A673 (cell line): ENCODE measurements at regions not wholly inside any gene's neighbourhood (a gene's known extent, or its start where the extent isn't known, plus 50 kb on each side); places are given as distances from the start of the nearest gene placed in this dataset.

ENCODE experiments used
- BruUV-seq: library from RNA; stranded (reverse); fragments of 400-500 nt; replicated peaks from 2 replicates; lab custom pipeline; 2021; lab: Mats Ljungman, UMichigan
- CTCF ChIA-PET: fragments of 300-600 bp; sonication (Branson Sonifier 250); formaldehyde crosslinking; loops from one replicate; lab custom pipeline; 2022; ENCODE audit warnings: antibody characterized with exemption; lab: Charles Lee
- POLR2A ChIA-PET: fragments of 300-600 bp; sonication (Branson Sonifier 250); formaldehyde crosslinking; loops from one replicate; lab custom pipeline; 2022; ENCODE audit warnings: antibody characterized with exemption; ENCODE audit not compliant: low non-redundant PET; lab: Charles Lee
- DNase-seq: peaks from one replicate; pipeline ENCODE4 v3.0.0-alpha.2; 2015; ENCODE audit warnings: low spot score
- H3K27ac ChIP-seq: fragments of 200-600 bp; sonication (generic); 2 replicates; pipeline ENCODE4 v1.5.1; 2016; ENCODE audit warnings: mixed run types, low read depth, mild to moderate bottlenecking, mixed read lengths, antibody characterized with exemption, low read length; ENCODE audit not compliant: poor library complexity, severe bottlenecking
- H3K27me3 ChIP-seq: fragments of 200-600 bp; sonication (generic); replicated peaks from 2 replicates; pipeline ENCODE4 v1.6.1; 2017; ENCODE audit warnings: mixed run types, low read depth, mild to moderate bottlenecking, mixed read lengths, antibody characterized with exemption, low read length; ENCODE audit not compliant: insufficient read depth, poor library complexity
- H3K36me3 ChIP-seq: fragments of 200-600 bp; sonication (generic); 2 replicates; pipeline ENCODE4 v1.6.1; 2016; ENCODE audit warnings: mixed run types, mild to moderate bottlenecking, mixed read lengths, antibody characterized with exemption, low read length; ENCODE audit not compliant: insufficient read depth, poor library complexity, severe bottlenecking
- H3K4me1 ChIP-seq: fragments of 200-600 bp; sonication (generic); 2 replicates; pipeline ENCODE4 v1.6.1; 2017; ENCODE audit warnings: mixed run types, mild to moderate bottlenecking, mixed read lengths, antibody characterized with exemption, low read length; ENCODE audit not compliant: insufficient read depth, poor library complexity, severe bottlenecking
- H3K4me3 ChIP-seq: fragments of 200-600 bp; sonication (generic); 2 replicates; pipeline ENCODE4 v1.5.1; 2016; ENCODE audit warnings: low read depth, mixed run types, mild to moderate bottlenecking, mixed read lengths, low read length; ENCODE audit not compliant: poor library complexity, severe bottlenecking
- H3K9me3 ChIP-seq: fragments of 200-600 bp; sonication (generic); 2 replicates; pipeline ENCODE4 v1.6.1; 2016; ENCODE audit warnings: mixed run types, low read depth, mild to moderate bottlenecking, mixed read lengths, antibody characterized with exemption, low read length; ENCODE audit not compliant: poor library complexity, severe bottlenecking
- EZH2 ChIP-seq: fragments of 200-600 bp; sonication (generic); IDR thresholded peaks from 2 replicates; pipeline ENCODE4 v1.6.1; 2017; ENCODE audit warnings: borderline replicate concordance, low read depth, mild to moderate bottlenecking, mixed read lengths, antibody characterized with exemption, low read length; ENCODE audit not compliant: poor library complexity, severe bottlenecking
- intact Hi-C: fragments of 100-400 bp; cut with micrococcal nuclease; formaldehyde crosslinking; loops from one replicate; pipeline ENCODE4 v1.10.0; 2022; ENCODE audit not compliant: unreplicated experiment
- TF ChIP-seq, protein P1 (sequence below): fragments of 300-800, 200-600 bp; sonication (generic); conservative IDR thresholded peaks from 2 replicates; pipeline ENCODE4 v1.5.1; 2017; ENCODE audit warnings: low read depth, mild to moderate bottlenecking, antibody characterized with exemption, low read length, moderate library complexity, mixed read lengths

DNA sequence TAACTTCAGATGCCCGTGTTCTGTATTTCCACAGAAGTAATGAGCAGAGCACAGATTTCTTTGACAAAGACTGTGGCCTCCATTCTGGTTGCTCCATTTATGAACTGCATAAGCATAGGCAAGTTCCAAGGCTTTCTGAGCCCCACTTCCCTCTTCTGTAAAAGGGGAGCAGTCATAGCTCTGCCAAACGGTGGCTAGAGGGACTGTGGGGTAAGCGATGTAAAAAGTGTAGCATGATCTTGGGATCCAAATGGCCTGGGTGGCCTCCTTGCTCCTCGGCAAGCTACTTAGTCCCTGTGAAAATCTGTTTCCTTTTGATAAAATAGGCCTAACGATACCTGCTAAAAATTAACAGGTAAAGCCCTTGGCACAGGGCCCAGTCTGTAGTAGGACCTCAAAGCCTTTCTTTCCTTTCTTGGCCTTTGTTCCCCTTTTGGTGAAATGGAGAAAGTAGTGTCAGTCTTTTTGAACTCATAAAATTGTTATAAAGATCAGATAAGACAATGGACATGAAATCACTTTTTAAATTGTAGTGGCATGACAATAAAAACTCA is 646.6 kb downstream of the ACTL7B start:
- TF ChIP-seq, protein P1, sequence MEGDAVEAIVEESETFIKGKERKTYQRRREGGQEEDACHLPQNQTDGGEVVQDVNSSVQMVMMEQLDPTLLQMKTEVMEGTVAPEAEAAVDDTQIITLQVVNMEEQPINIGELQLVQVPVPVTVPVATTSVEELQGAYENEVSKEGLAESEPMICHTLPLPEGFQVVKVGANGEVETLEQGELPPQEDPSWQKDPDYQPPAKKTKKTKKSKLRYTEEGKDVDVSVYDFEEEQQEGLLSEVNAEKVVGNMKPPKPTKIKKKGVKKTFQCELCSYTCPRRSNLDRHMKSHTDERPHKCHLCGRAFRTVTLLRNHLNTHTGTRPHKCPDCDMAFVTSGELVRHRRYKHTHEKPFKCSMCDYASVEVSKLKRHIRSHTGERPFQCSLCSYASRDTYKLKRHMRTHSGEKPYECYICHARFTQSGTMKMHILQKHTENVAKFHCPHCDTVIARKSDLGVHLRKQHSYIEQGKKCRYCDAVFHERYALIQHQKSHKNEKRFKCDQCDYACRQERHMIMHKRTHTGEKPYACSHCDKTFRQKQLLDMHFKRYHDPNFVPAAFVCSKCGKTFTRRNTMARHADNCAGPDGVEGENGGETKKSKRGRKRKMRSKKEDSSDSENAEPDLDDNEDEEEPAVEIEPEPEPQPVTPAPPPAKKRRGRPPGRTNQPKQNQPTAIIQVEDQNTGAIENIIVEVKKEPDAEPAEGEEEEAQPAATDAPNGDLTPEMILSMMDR: no peak
- TF ChIP-seq EZH2: no peak
- no peak overlapping the region for H3K4me3 ChIP-seq
- H3K9me3 ChIP-seq: no peaks in the 10 kb centered on the region
- no peaks in the 10 kb centered on the region for H3K36me3 ChIP-seq
- H3K4me1 ChIP-seq: no peaks in the 10 kb centered on the region
- CTCF ChIA-PET: no interaction called here
- intact Hi-C loops: no loop called here
- no peak for DNase-seq
- no TSS peak for BruUV-seq
- no peaks in the 10 kb centered on the region for H3K27me3 ChIP-seq
- no peak overlapping the region for H3K27ac ChIP-seq
- POLR2A ChIA-PET: no interaction called here

DNA sequence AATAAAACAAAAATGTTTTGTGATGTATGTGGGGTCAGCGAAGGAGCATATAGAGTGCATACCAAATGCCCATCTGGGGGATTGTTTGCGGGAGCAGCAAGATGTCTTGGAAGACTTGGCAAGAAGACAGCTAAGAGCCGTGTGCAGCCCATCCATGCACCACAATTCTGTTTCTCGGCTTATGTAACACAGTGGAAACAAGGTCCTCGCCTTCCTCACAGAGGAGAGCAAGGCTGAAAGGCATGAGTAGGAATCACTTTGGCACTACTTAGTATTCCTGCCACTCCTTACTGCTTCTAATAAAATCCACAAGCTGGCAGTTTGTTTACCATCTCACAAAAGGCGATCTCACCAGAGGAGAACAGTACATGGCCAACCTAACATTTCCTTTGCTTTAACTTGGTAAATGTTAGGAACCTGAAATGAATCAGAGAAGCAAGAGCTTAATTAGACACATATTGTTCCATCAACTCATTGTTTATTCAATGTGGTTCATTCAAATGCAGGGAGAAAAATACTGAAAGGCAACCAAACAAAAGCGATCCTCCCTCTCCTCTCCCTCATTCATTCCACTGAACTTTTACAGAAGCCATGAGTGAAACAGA is 648.1 kb downstream of the ACTL7B start:
- no peaks in the 10 kb centered on the region for H3K27me3 ChIP-seq
- H3K4me1 ChIP-seq: no peaks in the 10 kb centered on the region
- H3K36me3 ChIP-seq: no peaks in the 10 kb centered on the region
- BruUV-seq: no TSS peak
- CTCF ChIA-PET: no interaction called here
- intact Hi-C loops: no loop called here
- H3K27ac ChIP-seq: no peak overlapping the region
- H3K9me3 ChIP-seq: peaks cover 9% of the 10 kb centered on the region
- no peak for DNase-seq
- POLR2A ChIA-PET: no interaction called here
- TF ChIP-seq EZH2: no peak
- TF ChIP-seq, protein P1: no peak
- H3K4me3 ChIP-seq: no peak overlapping the region

DNA sequence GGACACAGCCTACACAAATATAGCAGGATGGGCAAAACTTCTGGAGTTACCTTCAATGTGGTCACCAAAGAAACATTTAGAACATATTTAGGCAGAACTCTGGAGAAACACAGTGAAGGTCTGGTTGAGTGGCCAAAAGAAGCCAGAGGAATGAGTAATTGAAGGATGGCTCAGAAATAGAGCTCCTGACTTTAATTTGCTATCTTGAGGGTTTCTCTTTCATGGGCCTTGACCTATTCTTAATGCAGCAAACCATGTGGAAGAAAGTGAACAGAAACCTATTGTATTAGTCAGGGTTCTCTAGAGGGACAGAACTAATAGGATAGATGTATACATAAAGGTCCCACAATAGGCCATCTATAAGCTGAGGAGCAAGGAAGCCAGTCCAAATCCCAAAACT is 650.5 kb downstream of the ACTL7B start:
- CTCF ChIA-PET: no interaction called here
- intact Hi-C loops: no loop called here

More for the DNA sequence above, 650.5 kb downstream of the ACTL7B start:
- POLR2A ChIA-PET: no interaction called here
- H3K36me3 ChIP-seq: no peaks in the 10 kb centered on the region
- no peak for TF ChIP-seq EZH2
- TF ChIP-seq, protein P1: no peak
- no peak overlapping the region for H3K27ac ChIP-seq
- H3K27me3 ChIP-seq: no peaks in the 10 kb centered on the region
- H3K4me3 ChIP-seq: no peak overlapping the region
- DNase-seq: no peak
- H3K4me1 ChIP-seq: no peaks in the 10 kb centered on the region
- no TSS peak for BruUV-seq
- peaks cover 9% of the 10 kb centered on the region for H3K9me3 ChIP-seq
